Natural killer cell (primary cell): ENCODE measurements at regions not wholly inside any gene's neighbourhood (a gene's known extent, or its start where the extent isn't known, plus 50 kb on each side); places are given as distances from the start of the nearest gene placed in this dataset.

Experiments used
- ATAC-seq, 3 donors: fragments of 150-1000 bp in 2 of 3; fragments of 200-7000 bp in 1 of 3; cut with Tn5 transposase; 1 replicate in 1 of 3; 2 replicates in 2 of 3; pipeline ENCODE4 v1.10.0; 2021; ENCODE audit warnings: mild to moderate bottlenecking in 2 of 3, moderate library complexity in 2 of 3
- DNase-seq, 2 donors: peaks; one replicate each; pipeline versions ENCODE4 v3.0.0 to v3.0.0-alpha.2; 2013 to 2021; ENCODE audit warnings: mixed read lengths in 1 of 2
- H3K27ac ChIP-seq: one replicate; pipeline ENCODE4 v1.5.1; 2013; ENCODE audit warnings: mild to moderate bottlenecking, low read length
- H3K27me3 ChIP-seq: one replicate; pipeline ENCODE4 v1.6.1; 2013; ENCODE audit warnings: low read length; ENCODE audit not compliant: control insufficient read depth, insufficient read depth
- H3K36me3 ChIP-seq: one replicate; pipeline ENCODE4 v1.6.1; 2013; ENCODE audit warnings: low read length; ENCODE audit not compliant: control insufficient read depth, insufficient read depth
- H3K4me1 ChIP-seq: one replicate; pipeline ENCODE4 v1.6.1; 2013; ENCODE audit warnings: low read length; ENCODE audit not compliant: control insufficient read depth, insufficient read depth
- H3K4me3 ChIP-seq: one replicate; pipeline ENCODE4 v1.5.1; 2013; ENCODE audit warnings: low read length
- H3K9me3 ChIP-seq: one replicate; pipeline ENCODE4 v1.6.1; 2013; ENCODE audit warnings: low read length; ENCODE audit not compliant: control insufficient read depth, insufficient read depth
- H3K27ac Mint-ChIP-seq, 2 donors: one replicate each; pipeline ENCODE4 v1.8.0; 2022; ENCODE audit warnings: mild to moderate bottlenecking in 2 of 2, mixed read lengths in 2 of 2, moderate library complexity in 1 of 2
- H3K27me3 Mint-ChIP-seq, 2 donors: one replicate each; pipeline ENCODE4 v1.8.0; 2022; ENCODE audit warnings: low read depth in 2 of 2, mixed read lengths in 2 of 2
- H3K36me3 Mint-ChIP-seq: one replicate; pipeline ENCODE4 v1.8.0; 2022; ENCODE audit warnings: mixed read lengths
- H3K4me1 Mint-ChIP-seq, 2 donors: one replicate each; pipeline ENCODE4 v1.8.0; 2022; ENCODE audit warnings: mixed read lengths in 2 of 2
- H3K4me3 Mint-ChIP-seq: one replicate; pipeline ENCODE4 v1.8.0; 2022; ENCODE audit warnings: mild to moderate bottlenecking, moderate library complexity, mixed read lengths
- H3K9me3 Mint-ChIP-seq, 2 donors: one replicate each; pipeline ENCODE4 v1.8.0; 2022; ENCODE audit warnings: mixed read lengths in 2 of 2
- WGBS: methylation state at CpG from one replicate; pipeline ENCODE4 v1.1.7; 2013; ENCODE audit warnings: missing lambda C conversion rate; ENCODE audit not compliant: insufficient coverage; 5-methylcytosine and 5-hydroxymethylcytosine counted together
- intact Hi-C: fragments of 100-400 bp; cut with micrococcal nuclease; formaldehyde crosslinking; loops from one replicate; pipeline ENCODE4 v1.14.2; 2022
- TF ChIP-seq, protein P1 (sequence below): fragments of 200-600 bp; IDR thresholded peaks from one replicate; pipeline ENCODE4 v1.8.0; 2022; ENCODE audit warnings: antibody characterized with exemption

DNA sequence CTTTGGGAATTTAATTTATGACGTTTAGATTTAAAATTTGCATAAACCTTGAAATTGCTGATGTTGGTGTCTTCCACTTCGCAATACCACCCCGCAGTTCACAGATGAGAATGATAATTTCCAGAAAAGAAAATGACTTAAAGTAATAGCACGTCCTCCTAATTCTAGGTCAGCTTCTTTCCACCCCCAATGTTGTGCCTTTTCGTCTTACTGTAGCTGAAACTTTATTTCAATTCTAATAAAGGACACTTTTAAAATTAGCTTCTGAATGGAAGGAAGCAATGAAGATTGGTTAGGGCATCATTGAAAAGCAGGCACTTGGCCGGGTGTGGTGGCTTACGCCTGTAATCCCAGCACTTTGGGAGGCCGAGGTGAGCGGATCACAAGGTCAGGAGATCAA lies 107.4 kb downstream of the MYCN start:
- no peaks in the 10 kb centered on the region for H3K36me3 ChIP-seq
- no peaks in the 10 kb centered on the region for H3K27me3 ChIP-seq
- no peak for DNase-seq
- intact Hi-C loops: no loop called here
- no peak overlapping the region for H3K27ac Mint-ChIP-seq
- no peak overlapping the region for H3K4me3 ChIP-seq
- H3K27me3 Mint-ChIP-seq: no peaks in the 10 kb centered on the region
- TF ChIP-seq, protein P1, sequence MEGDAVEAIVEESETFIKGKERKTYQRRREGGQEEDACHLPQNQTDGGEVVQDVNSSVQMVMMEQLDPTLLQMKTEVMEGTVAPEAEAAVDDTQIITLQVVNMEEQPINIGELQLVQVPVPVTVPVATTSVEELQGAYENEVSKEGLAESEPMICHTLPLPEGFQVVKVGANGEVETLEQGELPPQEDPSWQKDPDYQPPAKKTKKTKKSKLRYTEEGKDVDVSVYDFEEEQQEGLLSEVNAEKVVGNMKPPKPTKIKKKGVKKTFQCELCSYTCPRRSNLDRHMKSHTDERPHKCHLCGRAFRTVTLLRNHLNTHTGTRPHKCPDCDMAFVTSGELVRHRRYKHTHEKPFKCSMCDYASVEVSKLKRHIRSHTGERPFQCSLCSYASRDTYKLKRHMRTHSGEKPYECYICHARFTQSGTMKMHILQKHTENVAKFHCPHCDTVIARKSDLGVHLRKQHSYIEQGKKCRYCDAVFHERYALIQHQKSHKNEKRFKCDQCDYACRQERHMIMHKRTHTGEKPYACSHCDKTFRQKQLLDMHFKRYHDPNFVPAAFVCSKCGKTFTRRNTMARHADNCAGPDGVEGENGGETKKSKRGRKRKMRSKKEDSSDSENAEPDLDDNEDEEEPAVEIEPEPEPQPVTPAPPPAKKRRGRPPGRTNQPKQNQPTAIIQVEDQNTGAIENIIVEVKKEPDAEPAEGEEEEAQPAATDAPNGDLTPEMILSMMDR: no peak
- no peaks in the 10 kb centered on the region for H3K9me3 ChIP-seq
- whole genome bisulfite sequencing: 84% methylated on average over 8 of the region's 9 CpGs
- H3K36me3 Mint-ChIP-seq: no peaks in the 10 kb centered on the region
- no peak overlapping the region for H3K4me3 Mint-ChIP-seq
- no peak overlapping the region for H3K27ac ChIP-seq
- H3K4me1 ChIP-seq: no peaks in the 10 kb centered on the region
- H3K9me3 Mint-ChIP-seq: no peaks in the 10 kb centered on the region
- no peak for ATAC-seq
- no peaks in the 10 kb centered on the region for H3K4me1 Mint-ChIP-seq

DNA sequence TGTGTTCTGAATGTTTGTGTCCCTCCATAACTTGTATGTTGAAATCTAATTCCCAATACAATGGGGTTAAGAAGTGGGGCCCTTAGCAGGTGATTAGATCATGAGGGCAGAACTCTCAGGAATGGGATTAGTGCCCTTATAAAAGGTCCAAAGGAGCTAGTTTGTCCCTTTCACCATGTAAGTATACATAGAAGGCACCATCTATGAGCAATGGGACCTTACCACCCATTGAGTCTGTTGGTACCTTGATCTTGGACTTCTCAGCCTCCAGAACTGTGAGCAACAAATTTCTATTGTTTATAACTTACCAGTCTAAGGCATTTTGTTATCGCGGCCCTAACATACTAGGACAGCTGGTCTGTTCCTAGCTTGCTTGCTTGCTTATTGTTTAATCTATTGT lies 106.3 kb downstream of the MYCN start:
- Mint-ChIP-seq H3K9me3 (no peaks in the 10 kb centered on the region), H3K4me1 (no peaks in the 10 kb centered on the region), H3K27me3 (peaks cover 0 to 5% of the 10 kb centered on the region in 2 donors), H3K4me3 (no peak overlapping the region), H3K27ac (no peak overlapping the region), H3K36me3 (no peaks in the 10 kb centered on the region)
- DNase-seq (no peak), ATAC-seq (no peak)
- H3K9me3 ChIP-seq: no peaks in the 10 kb centered on the region
- no peaks in the 10 kb centered on the region for H3K36me3 ChIP-seq
- TF ChIP-seq, protein P1: no peak
- H3K27me3 ChIP-seq: no peaks in the 10 kb centered on the region
- H3K27ac ChIP-seq: no peak overlapping the region
- no peak overlapping the region for H3K4me3 ChIP-seq
- intact Hi-C loops: no loop called here
- WGBS: 100% methylated on average over 2 of the region's 2 CpGs
- no peaks in the 10 kb centered on the region for H3K4me1 ChIP-seq

DNA sequence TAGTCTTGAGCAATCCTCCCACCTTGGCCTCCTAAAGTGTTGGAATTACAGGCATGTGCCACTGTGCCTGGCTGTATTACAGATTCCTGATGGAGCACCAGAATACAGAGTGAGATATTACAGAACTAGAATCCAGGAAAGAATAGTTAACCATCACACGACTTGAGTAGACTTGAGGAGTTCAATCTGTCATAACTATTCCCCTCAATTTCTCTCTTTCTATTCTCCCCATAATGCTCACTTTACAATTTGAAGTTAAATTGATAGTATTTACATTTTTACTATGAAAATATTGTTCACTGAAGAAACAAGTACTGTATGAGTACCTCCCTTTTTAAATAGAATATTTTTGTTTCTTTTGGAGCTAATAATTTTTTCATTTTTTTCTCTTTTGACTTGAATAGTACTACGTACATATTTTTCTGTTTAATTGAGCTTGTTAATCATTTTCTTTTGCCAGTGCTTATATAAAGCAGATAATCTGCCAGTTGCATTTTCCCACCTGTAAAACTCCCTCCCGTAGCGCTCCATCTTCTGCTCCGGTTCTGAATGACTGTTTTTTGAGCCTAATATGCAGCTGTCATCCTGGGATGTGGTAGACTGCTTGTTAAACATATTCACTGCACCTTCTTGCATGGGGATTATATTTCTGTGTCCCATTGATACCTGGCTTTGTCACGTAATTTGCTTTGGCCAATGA lies 105.5 kb downstream of the MYCN start:
- H3K4me3 Mint-ChIP-seq: no peak overlapping the region
- no peaks in the 10 kb centered on the region for H3K27me3 ChIP-seq
- no peaks in the 10 kb centered on the region for H3K4me1 Mint-ChIP-seq
- no peaks in the 10 kb centered on the region for H3K36me3 Mint-ChIP-seq
- H3K9me3 ChIP-seq: no peaks in the 10 kb centered on the region
- H3K27me3 Mint-ChIP-seq: peaks cover 0 to 8% of the 10 kb centered on the region in 2 donors
- H3K9me3 Mint-ChIP-seq: no peaks in the 10 kb centered on the region
- no peak for DNase-seq
- no peaks in the 10 kb centered on the region for H3K4me1 ChIP-seq
- no peak overlapping the region for H3K4me3 ChIP-seq
- no peaks in the 10 kb centered on the region for H3K36me3 ChIP-seq
- no peak for ATAC-seq
- TF ChIP-seq, protein P1: no peak
- H3K27ac Mint-ChIP-seq: no peak overlapping the region
- no peak overlapping the region for H3K27ac ChIP-seq
- intact Hi-C loops: no loop called here
- 78% methylated on average over 5 of the region's 6 CpGs for WGBS

DNA sequence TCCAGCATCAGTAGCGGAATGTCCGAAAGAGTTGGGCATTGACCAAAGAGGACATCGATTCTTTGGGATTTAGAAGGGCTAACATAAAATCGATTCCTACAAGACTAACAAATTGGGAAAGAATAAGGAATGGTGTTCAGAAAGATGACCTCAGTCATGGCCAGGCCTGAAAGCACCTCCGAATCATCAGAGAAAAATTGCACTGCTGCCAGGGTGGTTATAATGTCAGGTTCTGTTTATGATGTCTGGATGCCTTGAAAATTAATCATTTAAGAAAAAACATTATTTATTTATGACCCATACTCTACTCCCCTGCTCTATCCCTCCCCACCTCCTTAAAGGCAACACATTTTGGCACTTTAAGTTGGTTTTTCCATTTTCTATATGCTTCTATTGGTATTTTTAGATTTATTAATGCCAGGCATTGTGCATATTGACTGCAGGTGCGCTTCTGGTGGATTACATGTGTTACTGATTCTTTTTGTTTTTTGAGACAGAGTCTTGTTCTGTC lies 104.7 kb downstream of the MYCN start:
- intact Hi-C loops: no loop called here
- no peaks in the 10 kb centered on the region for H3K9me3 Mint-ChIP-seq
- H3K27ac Mint-ChIP-seq: no peak overlapping the region
- ATAC-seq (no peak), DNase-seq (no peak)
- Histone ChIP-seq H3K27me3 (no peaks in the 10 kb centered on the region), H3K4me1 (no peaks in the 10 kb centered on the region), H3K9me3 (no peaks in the 10 kb centered on the region), H3K27ac (no peak overlapping the region), H3K36me3 (no peaks in the 10 kb centered on the region), H3K4me3 (no peak overlapping the region)
- H3K4me3 Mint-ChIP-seq: no peak overlapping the region
- 90% methylated on average over 6 of the region's 6 CpGs for WGBS
- H3K27me3 Mint-ChIP-seq: peaks cover 0 to 10% of the 10 kb centered on the region in 2 donors
- no peaks in the 10 kb centered on the region for H3K36me3 Mint-ChIP-seq
- no peaks in the 10 kb centered on the region for H3K4me1 Mint-ChIP-seq
- TF ChIP-seq, protein P1: no peak
